ENCODE measurements at regions not wholly inside any gene's neighbourhood (a gene's known extent, or its start where the extent isn't known, plus 50 kb on each side); places are given as distances from the start of the nearest gene placed in this dataset.

DNA sequence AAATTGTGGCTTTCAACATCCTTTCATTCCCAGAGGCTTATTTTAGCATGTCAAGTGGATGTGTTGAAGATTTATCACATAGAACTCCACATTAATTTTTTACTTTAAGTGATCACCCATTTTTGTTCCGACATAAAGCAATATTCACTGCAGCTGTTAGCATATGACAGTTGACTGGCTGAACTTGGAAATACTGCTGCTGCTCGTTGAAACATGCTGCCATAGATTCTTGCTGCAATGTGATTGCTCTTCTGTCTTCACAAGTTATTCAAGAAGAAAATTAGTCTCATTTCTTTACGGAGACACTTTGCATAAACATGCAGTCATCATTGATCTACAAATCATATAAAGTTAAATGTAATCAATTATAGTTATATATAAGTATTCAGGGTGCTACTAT, 248.4 kb downstream of the SAMD5 start:
- Histone ChIP-seq H3K4me3 (replicated peaks; ENCODE audit: low read depth, low read length) (no peak overlapping the region), H3K27me3 (replicated peaks; ENCODE audit: control insufficient read depth, insufficient read depth, low read length) (no peaks in the 10 kb centered on the region), H3K36me3 (ENCODE audit: control insufficient read depth, insufficient read depth, low read length) (no peaks in the 10 kb centered on the region)
- no peak for DNase-seq (ENCODE audit: extremely low read depth, insufficient read length)
- TF ChIP-seq CTCF (IDR thresholded peaks at IDR 0.05; ENCODE audit: insufficient read depth, low read length, poor library complexity, severe bottlenecking), result no peak

DNA sequence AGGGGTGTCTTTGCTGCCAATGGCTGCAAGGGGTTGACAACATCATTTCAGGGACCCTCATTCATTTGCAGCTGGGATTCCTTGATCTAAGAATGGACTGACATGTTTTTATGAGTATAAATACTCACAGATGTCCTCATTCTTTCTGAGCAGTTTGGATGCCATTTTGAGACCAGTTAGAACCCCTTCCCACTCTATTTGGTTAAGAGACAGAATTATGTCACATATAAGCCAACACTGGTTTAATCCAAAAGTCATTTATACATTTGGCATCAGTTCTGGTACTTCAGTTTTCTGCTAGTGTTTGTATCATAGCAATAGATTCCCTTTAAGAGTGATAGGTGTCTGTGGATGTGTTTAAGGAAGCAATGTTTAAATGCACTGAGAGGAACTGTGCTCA, 248.8 kb downstream of the SAMD5 start:
- Histone ChIP-seq H3K4me3 (replicated peaks; ENCODE audit: low read depth, low read length) (no peak overlapping the region), H3K27me3 (replicated peaks; ENCODE audit: control insufficient read depth, insufficient read depth, low read length) (no peaks in the 10 kb centered on the region), H3K36me3 (ENCODE audit: control insufficient read depth, insufficient read depth, low read length) (no peaks in the 10 kb centered on the region)
- no peak for DNase-seq (ENCODE audit: extremely low read depth, insufficient read length)
- TF ChIP-seq CTCF (IDR thresholded peaks at IDR 0.05; ENCODE audit: insufficient read depth, low read length, poor library complexity, severe bottlenecking), result no peak

DNA sequence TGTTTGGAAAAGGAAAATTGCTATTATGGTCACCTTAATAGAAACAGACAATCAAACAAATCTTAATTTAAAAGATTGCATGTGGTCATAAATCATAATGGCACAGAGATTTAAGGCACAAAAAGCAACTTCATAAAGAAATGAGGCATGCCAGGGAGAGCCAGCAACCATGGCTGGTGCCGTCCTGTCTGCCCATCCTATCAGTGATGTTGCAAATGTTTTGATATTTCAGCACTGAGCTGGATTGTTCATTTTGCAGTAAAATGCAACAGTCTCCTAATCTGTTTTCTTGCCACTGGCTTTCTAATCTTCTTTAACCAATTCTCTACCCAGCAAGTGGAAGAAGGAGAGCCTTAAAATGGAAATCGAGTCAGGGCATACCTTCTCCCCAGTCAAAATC, 249.8 kb downstream of the SAMD5 start:
- no peaks in the 10 kb centered on the region for H3K36me3 ChIP-seq (ENCODE audit: control insufficient read depth, insufficient read depth, low read length)
- DNase-seq (ENCODE audit: extremely low read depth, insufficient read length), result no peak
- H3K4me3 ChIP-seq (replicated peaks; ENCODE audit: low read depth, low read length), result no peak overlapping the region
- H3K27me3 ChIP-seq (replicated peaks; ENCODE audit: control insufficient read depth, insufficient read depth, low read length), result no peaks in the 10 kb centered on the region
- TF ChIP-seq CTCF (IDR thresholded peaks at IDR 0.05; ENCODE audit: insufficient read depth, low read length, poor library complexity, severe bottlenecking), result no peak

- H3K4me3 ChIP-seq (replicated peaks; ENCODE audit: low read depth, low read length), result no peak overlapping the region
- DNase-seq (ENCODE audit: extremely low read depth, insufficient read length), result no peak
- H3K27me3 ChIP-seq (replicated peaks; ENCODE audit: control insufficient read depth, insufficient read depth, low read length), result no peaks in the 10 kb centered on the region
- no peak for TF ChIP-seq CTCF (IDR thresholded peaks at IDR 0.05; ENCODE audit: insufficient read depth, low read length, poor library complexity, severe bottlenecking)
- H3K36me3 ChIP-seq (ENCODE audit: control insufficient read depth, insufficient read depth, low read length), result no peaks in the 10 kb centered on the region
These were observed 250.6 kb downstream of the SAMD5 start for GRCh38 chr6:147759093-147759492.

GRCh38 chr6:147759536-147759935, 251.0 kb downstream of the SAMD5 start:
- no peak for TF ChIP-seq CTCF (IDR thresholded peaks at IDR 0.05; ENCODE audit: insufficient read depth, low read length, poor library complexity, severe bottlenecking)
- H3K27me3 ChIP-seq (replicated peaks; ENCODE audit: control insufficient read depth, insufficient read depth, low read length), result no peaks in the 10 kb centered on the region
- DNase-seq (ENCODE audit: extremely low read depth, insufficient read length), result no peak
- no peak overlapping the region for H3K4me3 ChIP-seq (replicated peaks; ENCODE audit: low read depth, low read length)
- no peaks in the 10 kb centered on the region for H3K36me3 ChIP-seq (ENCODE audit: control insufficient read depth, insufficient read depth, low read length)

DNA sequence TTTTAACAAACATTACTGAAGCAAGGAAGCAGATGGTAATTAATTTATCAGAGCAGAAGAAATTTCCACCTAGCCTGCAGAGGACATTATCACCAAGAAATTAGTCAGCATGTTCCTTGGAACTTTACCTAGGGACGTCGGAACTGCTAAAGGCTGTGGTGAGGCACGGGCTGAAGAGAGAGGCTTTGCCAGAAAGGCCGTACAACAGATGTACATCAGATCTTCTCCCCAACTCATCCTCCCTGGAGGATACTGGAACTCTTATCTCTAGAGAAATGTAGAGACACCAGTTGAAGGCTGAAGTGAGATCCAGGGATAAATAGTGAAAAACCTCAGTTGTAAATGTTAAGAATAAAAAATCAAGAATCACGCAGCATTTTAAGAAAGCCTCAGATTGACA, 257.1 kb downstream of the SAMD5 start:
- Histone ChIP-seq H3K4me3 (replicated peaks; ENCODE audit: low read depth, low read length) (no peak overlapping the region), H3K36me3 (ENCODE audit: control insufficient read depth, insufficient read depth, low read length) (no peaks in the 10 kb centered on the region), H3K27me3 (replicated peaks; ENCODE audit: control insufficient read depth, insufficient read depth, low read length) (no peaks in the 10 kb centered on the region; the same call in 1 of the 2 replicates)
- no peak for TF ChIP-seq CTCF (IDR thresholded peaks at IDR 0.05; ENCODE audit: insufficient read depth, low read length, poor library complexity, severe bottlenecking)
- DNase-seq (ENCODE audit: extremely low read depth, insufficient read length), result no peak

All from GM06990 (cell line).